PC-9 (cell line): ENCODE measurements at regions not wholly inside any gene's neighbourhood (a gene's known extent, or its start where the extent isn't known, plus 50 kb on each side); places are given as distances from the start of the nearest gene placed in this dataset.
"Not testable (repeated sequence)": the region's sequence is repeated elsewhere in the genome, so short reads cannot be mapped to it uniquely, and the experiment has no call there.

Experiments
- EZH2 ChIP-seq: fragments of 200-600 bp; sonication (generic); IDR thresholded peaks from 2 replicates; pipeline ENCODE4 v1.8.0; 2017; ENCODE audit warnings: antibody characterized with exemption, low read depth
- TF ChIP-seq, protein P1 (sequence below): fragments of 200-600 bp; sonication (generic); conservative IDR thresholded peaks from 2 replicates; pipeline ENCODE4 v1.6.1; 2017; ENCODE audit warnings: mixed run types, antibody characterized with exemption, mild to moderate bottlenecking, moderate library complexity

DNA sequence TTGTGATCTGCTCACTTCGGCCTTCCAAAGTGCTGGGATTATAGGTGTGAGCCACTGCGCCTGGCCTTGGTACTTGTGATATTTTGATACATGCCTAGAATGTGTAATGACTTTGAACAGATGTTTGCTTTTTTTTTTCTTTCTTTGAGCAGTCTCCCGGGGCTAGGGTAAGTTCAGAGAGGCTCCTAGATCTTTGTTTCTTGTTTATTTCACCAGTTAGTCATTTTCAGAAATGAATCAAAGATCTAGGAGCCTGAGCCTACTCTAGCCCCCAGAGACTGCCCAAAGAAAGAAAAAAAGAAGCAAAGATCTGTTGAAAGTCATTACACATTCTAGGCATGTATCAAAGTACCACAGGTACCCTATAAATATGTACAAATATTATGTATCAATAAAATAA, 66.3 kb downstream of the NPIPB11 start:
- TF ChIP-seq, protein P1, sequence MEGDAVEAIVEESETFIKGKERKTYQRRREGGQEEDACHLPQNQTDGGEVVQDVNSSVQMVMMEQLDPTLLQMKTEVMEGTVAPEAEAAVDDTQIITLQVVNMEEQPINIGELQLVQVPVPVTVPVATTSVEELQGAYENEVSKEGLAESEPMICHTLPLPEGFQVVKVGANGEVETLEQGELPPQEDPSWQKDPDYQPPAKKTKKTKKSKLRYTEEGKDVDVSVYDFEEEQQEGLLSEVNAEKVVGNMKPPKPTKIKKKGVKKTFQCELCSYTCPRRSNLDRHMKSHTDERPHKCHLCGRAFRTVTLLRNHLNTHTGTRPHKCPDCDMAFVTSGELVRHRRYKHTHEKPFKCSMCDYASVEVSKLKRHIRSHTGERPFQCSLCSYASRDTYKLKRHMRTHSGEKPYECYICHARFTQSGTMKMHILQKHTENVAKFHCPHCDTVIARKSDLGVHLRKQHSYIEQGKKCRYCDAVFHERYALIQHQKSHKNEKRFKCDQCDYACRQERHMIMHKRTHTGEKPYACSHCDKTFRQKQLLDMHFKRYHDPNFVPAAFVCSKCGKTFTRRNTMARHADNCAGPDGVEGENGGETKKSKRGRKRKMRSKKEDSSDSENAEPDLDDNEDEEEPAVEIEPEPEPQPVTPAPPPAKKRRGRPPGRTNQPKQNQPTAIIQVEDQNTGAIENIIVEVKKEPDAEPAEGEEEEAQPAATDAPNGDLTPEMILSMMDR: not testable (repeated sequence)
- not testable (repeated sequence) for TF ChIP-seq EZH2
